H54 (cell line): ENCODE measurements at regions not wholly inside any gene's neighbourhood (a gene's known extent, or its start where the extent isn't known, plus 50 kb on each side); places are given as distances from the start of the nearest gene placed in this dataset.

ENCODE experiments used
- DNase-seq: peaks from one replicate; pipeline ENCODE4 v3.0.0; 2011; ENCODE audit warnings: low spot score, mixed read lengths; ENCODE audit not compliant: insufficient read length
- FAIRE-seq: peaks from 3 replicates; lab custom pipeline; 2011; peaks lifted over from hg19 to GRCh38; lab: Jason Lieb, UNC
- POLR2A ChIP-seq: IDR thresholded peaks from 2 replicates; pipeline ENCODE4 v1.6.1; 2011; ENCODE audit warnings: low read depth, mild to moderate bottlenecking, low read length

- FAIRE-seq = no peak
- TF ChIP-seq POLR2A = no peak
- DNase-seq = no peak
These were observed 168.9 kb upstream of the CENPW start for GRCh38 chr6:126170978-126171382.

- DNase-seq = no peak
- no peak for FAIRE-seq
- TF ChIP-seq POLR2A = no peak
These were observed 167.8 kb upstream of the CENPW start for GRCh38 chr6:126172131-126172530.

GRCh38 chr6:126173265-126173664 lies 166.7 kb upstream of the CENPW start:
- FAIRE-seq (no peak), DNase-seq (no peak)
- TF ChIP-seq POLR2A = no peak

- FAIRE-seq (no peak), DNase-seq (no peak)
- no peak for TF ChIP-seq POLR2A
These were observed 165.2 kb upstream of the CENPW start for GRCh38 chr6:126174697-126175096.

GRCh38 chr6:126175251-126175650 lies 164.7 kb upstream of the CENPW start:
- FAIRE-seq (no peak), DNase-seq (no peak)
- TF ChIP-seq POLR2A = no peak

- no peak for TF ChIP-seq POLR2A
- FAIRE-seq = no peak
- no peak for DNase-seq
These were observed 163.6 kb upstream of the CENPW start for GRCh38 chr6:126176282-126176681.

- peak; percentile 15 for DNase-seq
- TF ChIP-seq POLR2A = no peak
- FAIRE-seq = peak; percentile 96
These were observed 159.3 kb upstream of the CENPW start for GRCh38 chr6:126180585-126180984.

GRCh38 chr6:126181173-126181741 lies 158.7 kb upstream of the CENPW start:
- no peak for DNase-seq
- no peak for FAIRE-seq
- TF ChIP-seq POLR2A = no peak

- DNase-seq = no peak
- no peak for FAIRE-seq
- TF ChIP-seq POLR2A = no peak
These were observed 158.0 kb upstream of the CENPW start for GRCh38 chr6:126181890-126182289.

- TF ChIP-seq POLR2A = no peak
- DNase-seq (no peak), FAIRE-seq (no peak)
These were observed 157.1 kb upstream of the CENPW start for GRCh38 chr6:126182650-126183311.

GRCh38 chr6:126185774-126186173 lies 154.1 kb upstream of the CENPW start:
- FAIRE-seq = no peak
- TF ChIP-seq POLR2A = no peak

GRCh38 chr6:126188279-126188909 lies 151.5 kb upstream of the CENPW start:
- no peak for DNase-seq
- TF ChIP-seq POLR2A = no peak
- FAIRE-seq = peak; percentile 62

More at GRCh38 chr6:126185774-126186173, 154.1 kb upstream of the CENPW start:
- no peak for DNase-seq

GRCh38 chr6:126195625-126196236 lies 144.2 kb upstream of the CENPW start:
- FAIRE-seq = no peak
- no peak for DNase-seq
- TF ChIP-seq POLR2A = no peak

GRCh38 chr6:126198631-126199030 lies 141.3 kb upstream of the CENPW start:
- FAIRE-seq = no peak
- no peak for DNase-seq
- TF ChIP-seq POLR2A = no peak
